ENCODE measurements at regions not wholly inside any gene's neighbourhood (a gene's known extent, or its start where the extent isn't known, plus 50 kb on each side); places are given as distances from the start of the nearest gene placed in this dataset.

GRCh38 chr2:205931388-205931787, 154.6 kb downstream of the INO80D start:
- Histone ChIP-seq H3K9me3 (ENCODE audit: low read length) (no peaks in the 10 kb centered on the region), H3K36me3 (replicated peaks in 1 of 2; ENCODE audit: control insufficient read depth in 1 of 2, insufficient read depth in 2 of 2, low read length in 2 of 2) (no peaks in the 10 kb centered on the region), H2AFZ (ENCODE audit: low read length) (no peak overlapping the region), H4K20me1 (ENCODE audit: insufficient read depth, low read length) (no peaks in the 10 kb centered on the region), H3K4me1 (ENCODE audit: insufficient read depth, low read length) (peaks cover 34% of the 10 kb centered on the region), H3K27ac (ENCODE audit: extremely low read length, insufficient read depth, low read length) (no peak overlapping the region), H3K27me3 (ENCODE audit: control insufficient read depth in 1 of 2, insufficient read depth in 2 of 2, low read length in 2 of 2) (peaks cover 2 to 21% of the 10 kb centered on the region in 2 experiments; a peak in 4 of 5 replicates), H3K4me2 (ENCODE audit: low read depth, low read length) (peak overlapping the region; percentile 22; the same call in 1 of the 2 replicates), H3K4me3 (replicated peaks in 1 of 3; ENCODE audit: insufficient read depth in 1 of 3, low read depth in 2 of 3, low read length in 3 of 3) (no peak overlapping the region; a peak in 1 of 6 replicates), H3K79me2 (ENCODE audit: insufficient read depth, low read length) (no peaks in the 10 kb centered on the region), H3K9ac (ENCODE audit: insufficient read depth, low read depth, low read length) (no peak overlapping the region)
- ChIA-PET POLR2A (no interaction called here), CTCF (ENCODE audit: low intra/inter-chr PET ratio, low total read pairs) (no interaction called here)
- TF ChIP-seq ZNF20 (CRISPR knock-in tag; IDR thresholded peaks at IDR 0.05) (0 out of 2 replicates have a peak, but pooled peaks have one; percentile 69), TAF1 (CRISPR knock-in tag; IDR thresholded peaks at IDR 0.05) (no peak)
- no peak for ATAC-seq
- WGBS (ENCODE audit: low lambda C conversion rate) = 87% methylated on average over 3 of the region's 3 CpGs
- intact Hi-C loops (cut with micrococcal nuclease; ENCODE audit: unreplicated experiment) = loop anchor here (5.0 kb wide), 1 partner anchor 221 kb away; no protein-coding TSS in a partner anchor
- DNase-seq (ENCODE audit: low spot score) = no peak
- in situ Hi-C loops (cut with HindIII; ENCODE audit: extremely low pct_ligation_motif_present, low pct_unique_long_range_greater_than_20kb) = no loop called here
- BruUV-seq (replicated peaks) = no TSS peak
- FAIRE-seq = no peak

- H3K9ac ChIP-seq (ENCODE audit: insufficient read depth, low read depth, low read length) = no peak overlapping the region
- H4K20me1 ChIP-seq (ENCODE audit: insufficient read depth, low read length) = no peaks in the 10 kb centered on the region
- no peak overlapping the region for H3K27ac ChIP-seq (ENCODE audit: extremely low read length, insufficient read depth, low read length)
- ChIA-PET CTCF (ENCODE audit: low intra/inter-chr PET ratio, low total read pairs) (no interaction called here), POLR2A (interaction anchor here (1.6 kb wide), 1 partner anchor 15 kb away, joined by 3 read pairs; no protein-coding TSS in a partner anchor)
- WGBS (ENCODE audit: low lambda C conversion rate) = 56% methylated on average over 4 of the region's 4 CpGs
- peaks cover 42% of the 10 kb centered on the region for H3K4me1 ChIP-seq (ENCODE audit: insufficient read depth, low read length)
- no peaks in the 10 kb centered on the region for H3K79me2 ChIP-seq (ENCODE audit: insufficient read depth, low read length)
- ATAC-seq (no peak), DNase-seq (ENCODE audit: low spot score) (no peak), FAIRE-seq (no peak)
- in situ Hi-C loops (cut with HindIII; ENCODE audit: extremely low pct_ligation_motif_present, low pct_unique_long_range_greater_than_20kb) (no loop called here), intact Hi-C loops (cut with micrococcal nuclease; ENCODE audit: unreplicated experiment) (loop anchor here (5.0 kb wide), 1 partner anchor 222 kb away; no protein-coding TSS in a partner anchor)
- peak overlapping the region; percentile 58; the same call in 1 of the 2 replicates for H3K4me2 ChIP-seq (ENCODE audit: low read depth, low read length)
- no peaks in the 10 kb centered on the region for H3K36me3 ChIP-seq (replicated peaks in 1 of 2; ENCODE audit: control insufficient read depth in 1 of 2, insufficient read depth in 2 of 2, low read length in 2 of 2)
- H3K27me3 ChIP-seq (ENCODE audit: control insufficient read depth in 1 of 2, insufficient read depth in 2 of 2, low read length in 2 of 2) = peaks cover 2 to 32% of the 10 kb centered on the region in 2 experiments; a peak in 4 of 5 replicates
- no peaks in the 10 kb centered on the region for H3K9me3 ChIP-seq (ENCODE audit: low read length)
- H3K4me3 ChIP-seq (replicated peaks in 1 of 3; ENCODE audit: insufficient read depth in 1 of 3, low read depth in 2 of 3, low read length in 3 of 3) = no peak overlapping the region
- no peak overlapping the region for H2AFZ ChIP-seq (ENCODE audit: low read length)
- BruUV-seq (replicated peaks) = no TSS peak
- TF ChIP-seq ZNF33A (CRISPR knock-in tag; IDR thresholded peaks at IDR 0.05; ENCODE audit: borderline replicate concordance) = no peak
- TF ChIP-seq ZBTB37 (CRISPR knock-in tag; IDR thresholded peaks at IDR 0.05) = no peak
- no peak for TF ChIP-seq RARG (CRISPR knock-in tag; IDR thresholded peaks at IDR 0.05; ENCODE audit: low read depth)
- TF ChIP-seq KAT7 (CRISPR knock-in tag; IDR thresholded peaks at IDR 0.05; ENCODE audit: borderline replicate concordance) = no peak
- TF ChIP-seq DZIP1 (CRISPR knock-in tag; IDR thresholded peaks at IDR 0.05) = no peak
- no peak for TF ChIP-seq CREM (IDR thresholded peaks at IDR 0.05)
- TF ChIP-seq CREM (CRISPR knock-in tag; IDR thresholded peaks at IDR 0.05) = no peak
- no peak for TF ChIP-seq HMG20A (CRISPR knock-in tag; IDR thresholded peaks at IDR 0.05; ENCODE audit: borderline replicate concordance)
These were observed 155.8 kb downstream of the INO80D start for GRCh38 chr2:205930209-205930608.

Measured in HepG2 (cell line).